ENCODE measurements at regions not wholly inside any gene's neighbourhood (a gene's known extent, or its start where the extent isn't known, plus 50 kb on each side); places are given as distances from the start of the nearest gene placed in this dataset.

GRCh38 chr12:92292016-92292415, 146.4 kb upstream of the BTG1 start:
- no peak overlapping the region for H3K4me2 ChIP-seq (ENCODE audit: low read length)
- intact Hi-C loops (cut with micrococcal nuclease; ENCODE audit: unreplicated experiment), result no loop called here
- DNase-seq (ENCODE audit: low spot score), result no peak
- no peaks in the 10 kb centered on the region for H3K9me3 ChIP-seq (ENCODE audit: low read length)
- BruUV-seq (replicated peaks), result no TSS peak
- ChIA-PET POLR2A (interaction anchor here (0.6 to 1.9 kb wide), 4 partner anchors 11 to 125 kb away, joined by 3 to 7 read pairs (median 4); no protein-coding TSS in a partner anchor), CTCF (ENCODE audit: unreplicated experiment) (no interaction called here)
- no peak overlapping the region for H3K4me3 ChIP-seq (ENCODE audit: low read depth, low read length, poor library complexity, severe bottlenecking)
- no peaks in the 10 kb centered on the region for H3K9me2 ChIP-seq (ENCODE audit: insufficient read depth, low read length)
- no peak for TF ChIP-seq CTCF (conservative IDR thresholded peaks at IDR 0.05; ENCODE audit: low read length)
- TF ChIP-seq EZH2phosphoT487 (IDR thresholded peaks at IDR 0.05; ENCODE audit: borderline replicate concordance, low read depth, low read length), result no peak
- H2AFZ ChIP-seq (ENCODE audit: low read length), result no peak overlapping the region
- no peaks in the 10 kb centered on the region for H3K36me3 ChIP-seq (ENCODE audit: insufficient read depth, low read length)
- H3K27ac ChIP-seq (ENCODE audit: low read depth, low read length, poor library complexity, severe bottlenecking), result no peak overlapping the region
- no peaks in the 10 kb centered on the region for H3K79me2 ChIP-seq (ENCODE audit: insufficient read depth, low read depth, low read length)
- no peaks in the 10 kb centered on the region for H4K20me1 ChIP-seq (ENCODE audit: insufficient read depth, low read length)
- H3K4me1 ChIP-seq (ENCODE audit: insufficient read depth, low read length, poor library complexity, severe bottlenecking), result no peaks in the 10 kb centered on the region

GRCh38 chr12:92290886-92291285, 145.2 kb upstream of the BTG1 start:
- no peak overlapping the region for H3K4me2 ChIP-seq (ENCODE audit: low read length)
- POLR2A ChIA-PET, result interaction anchor here (1.1 to 1.9 kb wide), 4 partner anchors 10 to 60 kb away, joined by 4 to 7 read pairs (median 4); no protein-coding TSS in a partner anchor

More at GRCh38 chr12:92290886-92291285, 145.2 kb upstream of the BTG1 start:
- H4K20me1 ChIP-seq (ENCODE audit: insufficient read depth, low read length), result no peaks in the 10 kb centered on the region
- no TSS peak for BruUV-seq (replicated peaks)
- H3K36me3 ChIP-seq (ENCODE audit: insufficient read depth, low read length), result no peaks in the 10 kb centered on the region
- H3K4me1 ChIP-seq (ENCODE audit: insufficient read depth, low read length, poor library complexity, severe bottlenecking), result no peaks in the 10 kb centered on the region
- H3K27ac ChIP-seq (ENCODE audit: low read depth, low read length, poor library complexity, severe bottlenecking), result no peak overlapping the region
- H2AFZ ChIP-seq (ENCODE audit: low read length), result no peak overlapping the region
- CTCF ChIA-PET (ENCODE audit: unreplicated experiment), result no interaction called here
- TF ChIP-seq CTCF (conservative IDR thresholded peaks at IDR 0.05; ENCODE audit: low read length), result no peak
- no peak for TF ChIP-seq EZH2phosphoT487 (IDR thresholded peaks at IDR 0.05; ENCODE audit: borderline replicate concordance, low read depth, low read length)
- no peaks in the 10 kb centered on the region for H3K9me2 ChIP-seq (ENCODE audit: insufficient read depth, low read length)
- H3K4me3 ChIP-seq (ENCODE audit: low read depth, low read length, poor library complexity, severe bottlenecking), result no peak overlapping the region
- no peaks in the 10 kb centered on the region for H3K9me3 ChIP-seq (ENCODE audit: low read length)
- H3K79me2 ChIP-seq (ENCODE audit: insufficient read depth, low read depth, low read length), result no peaks in the 10 kb centered on the region
- intact Hi-C loops (cut with micrococcal nuclease; ENCODE audit: unreplicated experiment), result no loop called here
- no peak for DNase-seq (ENCODE audit: low spot score)

Measured in OCI-LY7 (cell line).